HG03135 (cell line): ENCODE measurements at regions not wholly inside any gene's neighbourhood (a gene's known extent, or its start where the extent isn't known, plus 50 kb on each side); places are given as distances from the start of the nearest gene placed in this dataset.
"Not testable (repeated sequence)": the region's sequence is repeated elsewhere in the genome, so short reads cannot be mapped to it uniquely, and the experiment has no call there.

ENCODE experiments used
- ATAC-seq: cut with Tn5 transposase; IDR thresholded peaks from one replicate; pipeline ENCODE4 v1.9.1; 2021; ENCODE audit warnings: mild to moderate bottlenecking, moderate library complexity; ENCODE audit not compliant: unreplicated experiment

- ATAC-seq = no peak
Observed at GRCh38 chr14:30214014-30214413, 286.4 kb upstream of the PRKD1 start.

- no peak for ATAC-seq
Observed at GRCh38 chr14:30214461-30215090, 286.9 kb upstream of the PRKD1 start.

GRCh38 chr14:30218907-30219306, 291.3 kb upstream of the PRKD1 start:
- ATAC-seq = no peak

- ATAC-seq = no peak
Observed at GRCh38 chr14:30221546-30221945, 293.9 kb upstream of the PRKD1 start.

GRCh38 chr14:30223385-30223785, 295.7 kb upstream of the PRKD1 start:
- no peak for ATAC-seq

GRCh38 chr14:30223966-30224365, 296.3 kb upstream of the PRKD1 start:
- no peak for ATAC-seq

- no peak for ATAC-seq
Observed at GRCh38 chr14:30225176-30225575, 297.5 kb upstream of the PRKD1 start.

- ATAC-seq = no peak
Observed at GRCh38 chr14:30227436-30227835, 299.8 kb upstream of the PRKD1 start.

- no peak for ATAC-seq
Observed at GRCh38 chr14:30227876-30228275, 300.2 kb upstream of the PRKD1 start.

GRCh38 chr14:30230719-30231118, 303.1 kb upstream of the PRKD1 start:
- no peak for ATAC-seq

- ATAC-seq = no peak
Observed at GRCh38 chr14:30234966-30235365, 307.3 kb upstream of the PRKD1 start.

- ATAC-seq = no peak
Observed at GRCh38 chr14:30235485-30235884, 307.8 kb upstream of the PRKD1 start.

GRCh38 chr14:30238936-30239335, 311.3 kb upstream of the PRKD1 start:
- no peak for ATAC-seq

- ATAC-seq = no peak
Observed at GRCh38 chr14:30240018-30240417, 312.4 kb upstream of the PRKD1 start.

GRCh38 chr14:30240685-30241084, 313.0 kb upstream of the PRKD1 start:
- no peak for ATAC-seq

GRCh38 chr14:30242744-30243143, 315.1 kb upstream of the PRKD1 start:
- no peak for ATAC-seq

- ATAC-seq = no peak
Observed at GRCh38 chr14:30243207-30243606, 315.6 kb upstream of the PRKD1 start.

- ATAC-seq = no peak
Observed at GRCh38 chr14:30243805-30244204, 315.2 kb upstream of the G2E3 start.

GRCh38 chr14:30244348-30244747, 314.6 kb upstream of the G2E3 start:
- ATAC-seq = not testable (repeated sequence)

GRCh38 chr14:30251017-30251416, 307.9 kb upstream of the G2E3 start:
- ATAC-seq = no peak

- ATAC-seq = no peak
Observed at GRCh38 chr14:30251557-30252100, 307.3 kb upstream of the G2E3 start.

GRCh38 chr14:30252151-30252550, 306.8 kb upstream of the G2E3 start:
- no peak for ATAC-seq
